WTC11 (cell line): ENCODE measurements at regions not wholly inside any gene's neighbourhood (a gene's known extent, or its start where the extent isn't known, plus 50 kb on each side); places are given as distances from the start of the nearest gene placed in this dataset.

Experiments
- CREB1 ChIP-seq: sonication (generic); formaldehyde crosslinking; IDR thresholded peaks from 2 replicates; pipeline ENCODE4 v1.8.0; 2023; ENCODE audit warnings: mild to moderate bottlenecking, missing genetic modification reagents
- ESRRA ChIP-seq: sonication (generic); formaldehyde crosslinking; IDR thresholded peaks from 2 replicates; pipeline ENCODE4 v1.8.1; 2022; ENCODE audit warnings: mild to moderate bottlenecking, missing genetic modification reagents, borderline replicate concordance
- SMAD3 ChIP-seq: sonication (generic); formaldehyde crosslinking; IDR thresholded peaks from 2 replicates; pipeline ENCODE4 v1.8.0; 2022; ENCODE audit warnings: missing genetic modification reagents, mild to moderate bottlenecking, borderline replicate concordance
- SP1 ChIP-seq: sonication (generic); formaldehyde crosslinking; conservative IDR thresholded peaks from 2 replicates; pipeline ENCODE4 v1.8.1; 2022; ENCODE audit warnings: missing genetic modification reagents
- ZBTB21 ChIP-seq: sonication (generic); formaldehyde crosslinking; IDR thresholded peaks from 2 replicates; pipeline ENCODE4 v1.8.1; 2023; ENCODE audit warnings: mild to moderate bottlenecking, missing genetic modification reagents, borderline replicate concordance
- ZNF671 ChIP-seq: fragments of 250-450 bp; sonication (Bioruptor Pico); IDR thresholded peaks from 2 replicates; pipeline ENCODE4 v1.8.0; 2021; ENCODE audit warnings: mild to moderate bottlenecking
- TF ChIP-seq, protein P1 (sequence below): fragments of 200-600 bp; IDR thresholded peaks from 2 replicates; pipeline ENCODE4 v1.8.0; 2022; ENCODE audit warnings: antibody characterized with exemption
- TF ChIP-seq, protein P2 (sequence below): fragments of 250-450 bp; sonication (Bioruptor Pico); IDR thresholded peaks from 2 replicates; pipeline ENCODE4 v1.9.0; 2021; ENCODE audit warnings: mild to moderate bottlenecking, borderline replicate concordance
- TF ChIP-seq, protein P3 (sequence below): sonication (generic); formaldehyde crosslinking; conservative IDR thresholded peaks from 2 replicates; pipeline ENCODE4 v1.8.1; 2022; ENCODE audit warnings: mild to moderate bottlenecking, missing genetic modification reagents
- TF ChIP-seq, protein P4 (sequence below): sonication (generic); formaldehyde crosslinking; IDR thresholded peaks from 2 replicates; pipeline ENCODE4 v1.8.1; 2023; ENCODE audit warnings: mild to moderate bottlenecking, missing genetic modification reagents
- TF ChIP-seq, protein P5 (sequence below): fragments of 250-450 bp; sonication (Bioruptor Pico); IDR thresholded peaks from 2 replicates; pipeline ENCODE4 v1.9.0; 2021; ENCODE audit warnings: mild to moderate bottlenecking
- TF ChIP-seq, protein P6 (sequence below): sonication (generic); formaldehyde crosslinking; IDR thresholded peaks from 2 replicates; pipeline ENCODE4 v1.8.0; 2022; ENCODE audit warnings: mild to moderate bottlenecking, missing genetic modification reagents
- TF ChIP-seq, protein P7 (sequence below): fragments of 250-450 bp; sonication (Bioruptor Pico); IDR thresholded peaks from 2 replicates; pipeline ENCODE4 v2.1.2; 2022; ENCODE audit warnings: mild to moderate bottlenecking, moderate library complexity

DNA sequence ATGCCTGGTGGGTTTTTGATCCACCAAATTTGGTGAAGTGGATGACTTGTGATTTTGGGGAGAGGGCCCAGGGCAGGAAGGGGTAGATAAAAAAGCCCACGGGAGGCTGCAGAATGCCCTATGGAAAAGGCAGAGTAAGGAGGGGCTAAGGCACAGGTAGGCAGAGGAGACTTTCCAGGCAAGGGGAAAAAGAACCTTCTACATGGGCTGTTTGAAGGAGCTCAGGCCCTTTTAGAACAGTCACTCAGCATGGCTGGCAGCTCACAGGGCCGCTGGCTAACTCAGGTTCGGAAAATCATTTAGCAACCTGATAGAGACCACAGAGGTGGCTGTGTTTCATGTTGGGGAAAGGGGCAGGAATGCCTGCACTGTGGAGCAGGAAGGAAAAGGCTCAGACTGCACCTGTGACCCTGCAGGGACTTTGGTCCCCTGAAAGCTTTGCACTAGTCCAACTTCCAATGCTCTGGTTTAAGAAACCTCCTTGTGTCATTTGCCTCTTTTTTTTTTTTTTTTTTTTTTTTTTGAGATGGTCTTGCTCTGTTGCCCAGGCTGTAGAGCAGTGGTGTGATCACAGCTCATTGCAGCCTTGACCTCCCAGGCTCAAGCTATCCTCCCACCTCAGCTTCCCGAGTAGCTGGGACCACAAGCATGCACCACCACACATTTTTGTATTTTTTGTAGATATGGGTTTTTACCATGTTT lies 58.5 kb upstream of the ENAH start:
- TF ChIP-seq, protein P1, sequence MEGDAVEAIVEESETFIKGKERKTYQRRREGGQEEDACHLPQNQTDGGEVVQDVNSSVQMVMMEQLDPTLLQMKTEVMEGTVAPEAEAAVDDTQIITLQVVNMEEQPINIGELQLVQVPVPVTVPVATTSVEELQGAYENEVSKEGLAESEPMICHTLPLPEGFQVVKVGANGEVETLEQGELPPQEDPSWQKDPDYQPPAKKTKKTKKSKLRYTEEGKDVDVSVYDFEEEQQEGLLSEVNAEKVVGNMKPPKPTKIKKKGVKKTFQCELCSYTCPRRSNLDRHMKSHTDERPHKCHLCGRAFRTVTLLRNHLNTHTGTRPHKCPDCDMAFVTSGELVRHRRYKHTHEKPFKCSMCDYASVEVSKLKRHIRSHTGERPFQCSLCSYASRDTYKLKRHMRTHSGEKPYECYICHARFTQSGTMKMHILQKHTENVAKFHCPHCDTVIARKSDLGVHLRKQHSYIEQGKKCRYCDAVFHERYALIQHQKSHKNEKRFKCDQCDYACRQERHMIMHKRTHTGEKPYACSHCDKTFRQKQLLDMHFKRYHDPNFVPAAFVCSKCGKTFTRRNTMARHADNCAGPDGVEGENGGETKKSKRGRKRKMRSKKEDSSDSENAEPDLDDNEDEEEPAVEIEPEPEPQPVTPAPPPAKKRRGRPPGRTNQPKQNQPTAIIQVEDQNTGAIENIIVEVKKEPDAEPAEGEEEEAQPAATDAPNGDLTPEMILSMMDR: no peak
- TF ChIP-seq SP1 (CRISPR knock-in tag) (no peak), ZBTB21 (CRISPR knock-in tag) (no peak), ESRRA (CRISPR knock-in tag) (no peak), CREB1 (CRISPR knock-in tag) (no peak), ZNF671 (no peak), SMAD3 (CRISPR knock-in tag) (no peak)
- TF ChIP-seq, protein P2, sequence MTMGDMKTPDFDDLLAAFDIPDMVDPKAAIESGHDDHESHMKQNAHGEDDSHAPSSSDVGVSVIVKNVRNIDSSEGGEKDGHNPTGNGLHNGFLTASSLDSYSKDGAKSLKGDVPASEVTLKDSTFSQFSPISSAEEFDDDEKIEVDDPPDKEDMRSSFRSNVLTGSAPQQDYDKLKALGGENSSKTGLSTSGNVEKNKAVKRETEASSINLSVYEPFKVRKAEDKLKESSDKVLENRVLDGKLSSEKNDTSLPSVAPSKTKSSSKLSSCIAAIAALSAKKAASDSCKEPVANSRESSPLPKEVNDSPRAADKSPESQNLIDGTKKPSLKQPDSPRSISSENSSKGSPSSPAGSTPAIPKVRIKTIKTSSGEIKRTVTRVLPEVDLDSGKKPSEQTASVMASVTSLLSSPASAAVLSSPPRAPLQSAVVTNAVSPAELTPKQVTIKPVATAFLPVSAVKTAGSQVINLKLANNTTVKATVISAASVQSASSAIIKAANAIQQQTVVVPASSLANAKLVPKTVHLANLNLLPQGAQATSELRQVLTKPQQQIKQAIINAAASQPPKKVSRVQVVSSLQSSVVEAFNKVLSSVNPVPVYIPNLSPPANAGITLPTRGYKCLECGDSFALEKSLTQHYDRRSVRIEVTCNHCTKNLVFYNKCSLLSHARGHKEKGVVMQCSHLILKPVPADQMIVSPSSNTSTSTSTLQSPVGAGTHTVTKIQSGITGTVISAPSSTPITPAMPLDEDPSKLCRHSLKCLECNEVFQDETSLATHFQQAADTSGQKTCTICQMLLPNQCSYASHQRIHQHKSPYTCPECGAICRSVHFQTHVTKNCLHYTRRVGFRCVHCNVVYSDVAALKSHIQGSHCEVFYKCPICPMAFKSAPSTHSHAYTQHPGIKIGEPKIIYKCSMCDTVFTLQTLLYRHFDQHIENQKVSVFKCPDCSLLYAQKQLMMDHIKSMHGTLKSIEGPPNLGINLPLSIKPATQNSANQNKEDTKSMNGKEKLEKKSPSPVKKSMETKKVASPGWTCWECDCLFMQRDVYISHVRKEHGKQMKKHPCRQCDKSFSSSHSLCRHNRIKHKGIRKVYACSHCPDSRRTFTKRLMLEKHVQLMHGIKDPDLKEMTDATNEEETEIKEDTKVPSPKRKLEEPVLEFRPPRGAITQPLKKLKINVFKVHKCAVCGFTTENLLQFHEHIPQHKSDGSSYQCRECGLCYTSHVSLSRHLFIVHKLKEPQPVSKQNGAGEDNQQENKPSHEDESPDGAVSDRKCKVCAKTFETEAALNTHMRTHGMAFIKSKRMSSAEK (CRISPR knock-in tag): no peak
- TF ChIP-seq, protein P3, sequence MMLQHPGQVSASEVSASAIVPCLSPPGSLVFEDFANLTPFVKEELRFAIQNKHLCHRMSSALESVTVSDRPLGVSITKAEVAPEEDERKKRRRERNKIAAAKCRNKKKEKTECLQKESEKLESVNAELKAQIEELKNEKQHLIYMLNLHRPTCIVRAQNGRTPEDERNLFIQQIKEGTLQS: no peak
- TF ChIP-seq, protein P4, sequence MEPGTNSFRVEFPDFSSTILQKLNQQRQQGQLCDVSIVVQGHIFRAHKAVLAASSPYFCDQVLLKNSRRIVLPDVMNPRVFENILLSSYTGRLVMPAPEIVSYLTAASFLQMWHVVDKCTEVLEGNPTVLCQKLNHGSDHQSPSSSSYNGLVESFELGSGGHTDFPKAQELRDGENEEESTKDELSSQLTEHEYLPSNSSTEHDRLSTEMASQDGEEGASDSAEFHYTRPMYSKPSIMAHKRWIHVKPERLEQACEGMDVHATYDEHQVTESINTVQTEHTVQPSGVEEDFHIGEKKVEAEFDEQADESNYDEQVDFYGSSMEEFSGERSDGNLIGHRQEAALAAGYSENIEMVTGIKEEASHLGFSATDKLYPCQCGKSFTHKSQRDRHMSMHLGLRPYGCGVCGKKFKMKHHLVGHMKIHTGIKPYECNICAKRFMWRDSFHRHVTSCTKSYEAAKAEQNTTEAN (CRISPR knock-in tag): no peak
- TF ChIP-seq, protein P5, sequence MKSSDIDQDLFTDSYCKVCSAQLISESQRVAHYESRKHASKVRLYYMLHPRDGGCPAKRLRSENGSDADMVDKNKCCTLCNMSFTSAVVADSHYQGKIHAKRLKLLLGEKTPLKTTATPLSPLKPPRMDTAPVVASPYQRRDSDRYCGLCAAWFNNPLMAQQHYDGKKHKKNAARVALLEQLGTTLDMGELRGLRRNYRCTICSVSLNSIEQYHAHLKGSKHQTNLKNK (CRISPR knock-in tag): no peak
- TF ChIP-seq, protein P6, sequence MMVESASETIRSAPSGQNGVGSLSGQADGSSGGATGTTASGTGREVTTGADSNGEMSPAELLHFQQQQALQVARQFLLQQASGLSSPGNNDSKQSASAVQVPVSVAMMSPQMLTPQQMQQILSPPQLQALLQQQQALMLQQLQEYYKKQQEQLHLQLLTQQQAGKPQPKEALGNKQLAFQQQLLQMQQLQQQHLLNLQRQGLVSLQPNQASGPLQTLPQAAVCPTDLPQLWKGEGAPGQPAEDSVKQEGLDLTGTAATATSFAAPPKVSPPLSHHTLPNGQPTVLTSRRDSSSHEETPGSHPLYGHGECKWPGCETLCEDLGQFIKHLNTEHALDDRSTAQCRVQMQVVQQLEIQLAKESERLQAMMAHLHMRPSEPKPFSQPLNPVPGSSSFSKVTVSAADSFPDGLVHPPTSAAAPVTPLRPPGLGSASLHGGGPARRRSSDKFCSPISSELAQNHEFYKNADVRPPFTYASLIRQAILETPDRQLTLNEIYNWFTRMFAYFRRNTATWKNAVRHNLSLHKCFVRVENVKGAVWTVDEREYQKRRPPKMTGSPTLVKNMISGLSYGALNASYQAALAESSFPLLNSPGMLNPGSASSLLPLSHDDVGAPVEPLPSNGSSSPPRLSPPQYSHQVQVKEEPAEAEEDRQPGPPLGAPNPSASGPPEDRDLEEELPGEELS: no peak
- TF ChIP-seq, protein P7, sequence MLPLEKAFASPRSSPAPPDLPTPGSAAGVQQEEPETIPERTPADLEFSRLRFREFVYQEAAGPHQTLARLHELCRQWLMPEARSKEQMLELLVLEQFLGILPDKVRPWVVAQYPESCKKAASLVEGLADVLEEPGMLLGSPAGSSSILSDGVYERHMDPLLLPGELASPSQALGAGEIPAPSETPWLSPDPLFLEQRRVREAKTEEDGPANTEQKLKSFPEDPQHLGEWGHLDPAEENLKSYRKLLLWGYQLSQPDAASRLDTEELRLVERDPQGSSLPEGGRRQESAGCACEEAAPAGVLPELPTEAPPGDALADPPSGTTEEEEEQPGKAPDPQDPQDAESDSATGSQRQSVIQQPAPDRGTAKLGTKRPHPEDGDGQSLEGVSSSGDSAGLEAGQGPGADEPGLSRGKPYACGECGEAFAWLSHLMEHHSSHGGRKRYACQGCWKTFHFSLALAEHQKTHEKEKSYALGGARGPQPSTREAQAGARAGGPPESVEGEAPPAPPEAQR (CRISPR knock-in tag): no peak
